ENCODE measurements at regions not wholly inside any gene's neighbourhood (a gene's known extent, or its start where the extent isn't known, plus 50 kb on each side); places are given as distances from the start of the nearest gene placed in this dataset.

- peaks cover 46% of the 10 kb centered on the region for H3K27me3 Mint-ChIP-seq
- H3K9me3 Mint-ChIP-seq, result peaks cover 11% of the 10 kb centered on the region
- no peak overlapping the region for H3K27ac Mint-ChIP-seq
- no peak overlapping the region for H3K4me3 Mint-ChIP-seq
- ATAC-seq (ENCODE audit: low read depth) (no peak), DNase-seq (ENCODE audit: low spot score in 2 of 2) (no peak)
- H3K36me3 Mint-ChIP-seq, result peaks cover 2% of the 10 kb centered on the region
- H3K4me1 Mint-ChIP-seq, result peaks cover 12% of the 10 kb centered on the region
These were observed 138.4 kb upstream of the NFE2L3 start for GRCh38 chr7:26013551-26014083.

GRCh38 chr7:26022982-26023381 lies 129.0 kb upstream of the NFE2L3 start:
- Mint-ChIP-seq H3K36me3 (no peaks in the 10 kb centered on the region), H3K27ac (no peak overlapping the region), H3K4me3 (no peak overlapping the region), H3K9me3 (no peaks in the 10 kb centered on the region), H3K4me1 (no peaks in the 10 kb centered on the region), H3K27me3 (peaks cover 17% of the 10 kb centered on the region)
- DNase-seq (ENCODE audit: low spot score in 2 of 2) (no peak), ATAC-seq (ENCODE audit: low read depth) (no peak)

GRCh38 chr7:26029911-26030310 lies 122.1 kb upstream of the NFE2L3 start:
- H3K27me3 Mint-ChIP-seq, result peaks cover 29% of the 10 kb centered on the region
- no peak overlapping the region for H3K4me3 Mint-ChIP-seq
- no peak overlapping the region for H3K27ac Mint-ChIP-seq
- no peaks in the 10 kb centered on the region for H3K4me1 Mint-ChIP-seq
- no peaks in the 10 kb centered on the region for H3K36me3 Mint-ChIP-seq
- DNase-seq (ENCODE audit: low spot score in 2 of 2) (no peak), ATAC-seq (ENCODE audit: low read depth) (no peak)
- no peaks in the 10 kb centered on the region for H3K9me3 Mint-ChIP-seq

- Mint-ChIP-seq H3K4me1 (no peaks in the 10 kb centered on the region), H3K36me3 (no peaks in the 10 kb centered on the region), H3K27me3 (peaks cover 17% of the 10 kb centered on the region), H3K4me3 (no peak overlapping the region), H3K27ac (no peak overlapping the region), H3K9me3 (no peaks in the 10 kb centered on the region)
- no peak for ATAC-seq (ENCODE audit: low read depth)
- DNase-seq (ENCODE audit: low spot score in 2 of 2), result no peak
These were observed 117.6 kb upstream of the NFE2L3 start for GRCh38 chr7:26034391-26034790.

GRCh38 chr7:26035552-26035951 lies 116.4 kb upstream of the NFE2L3 start:
- ATAC-seq (ENCODE audit: low read depth) (no peak), DNase-seq (ENCODE audit: low spot score in 2 of 2) (no peak)
- Mint-ChIP-seq H3K9me3 (no peaks in the 10 kb centered on the region), H3K4me1 (no peaks in the 10 kb centered on the region), H3K27me3 (peaks cover 22% of the 10 kb centered on the region), H3K27ac (no peak overlapping the region), H3K36me3 (no peaks in the 10 kb centered on the region), H3K4me3 (no peak overlapping the region)

GRCh38 chr7:26036092-26036491 lies 115.9 kb upstream of the NFE2L3 start:
- Mint-ChIP-seq H3K4me3 (no peak overlapping the region), H3K4me1 (no peaks in the 10 kb centered on the region), H3K9me3 (no peaks in the 10 kb centered on the region), H3K27me3 (peaks cover 18% of the 10 kb centered on the region), H3K27ac (no peak overlapping the region), H3K36me3 (no peaks in the 10 kb centered on the region)
- DNase-seq (ENCODE audit: low spot score in 2 of 2) (no peak), ATAC-seq (ENCODE audit: low read depth) (no peak)

GRCh38 chr7:26038201-26038990 lies 113.6 kb upstream of the NFE2L3 start:
- ATAC-seq (ENCODE audit: low read depth) (no peak), DNase-seq (ENCODE audit: low spot score in 2 of 2) (no peak)
- H3K4me3 Mint-ChIP-seq, result no peak overlapping the region
- H3K36me3 Mint-ChIP-seq, result no peaks in the 10 kb centered on the region
- H3K9me3 Mint-ChIP-seq, result no peaks in the 10 kb centered on the region
- no peak overlapping the region for H3K27ac Mint-ChIP-seq
- H3K27me3 Mint-ChIP-seq, result peaks cover 19% of the 10 kb centered on the region
- no peaks in the 10 kb centered on the region for H3K4me1 Mint-ChIP-seq

GRCh38 chr7:26040085-26040484 lies 111.9 kb upstream of the NFE2L3 start:
- no peaks in the 10 kb centered on the region for H3K36me3 Mint-ChIP-seq
- H3K27ac Mint-ChIP-seq, result no peak overlapping the region
- H3K27me3 Mint-ChIP-seq, result peaks cover 24% of the 10 kb centered on the region
- H3K9me3 Mint-ChIP-seq, result no peaks in the 10 kb centered on the region
- H3K4me1 Mint-ChIP-seq, result no peaks in the 10 kb centered on the region
- DNase-seq (ENCODE audit: low spot score in 2 of 2), result no peak
- no peak for ATAC-seq (ENCODE audit: low read depth)
- H3K4me3 Mint-ChIP-seq, result no peak overlapping the region

- ATAC-seq (ENCODE audit: low read depth) (no peak), DNase-seq (ENCODE audit: low spot score in 2 of 2) (no peak)
- peaks cover 23% of the 10 kb centered on the region for H3K27me3 Mint-ChIP-seq
- no peak overlapping the region for H3K4me3 Mint-ChIP-seq
- no peaks in the 10 kb centered on the region for H3K4me1 Mint-ChIP-seq
- no peaks in the 10 kb centered on the region for H3K36me3 Mint-ChIP-seq
- H3K27ac Mint-ChIP-seq, result no peak overlapping the region
- no peaks in the 10 kb centered on the region for H3K9me3 Mint-ChIP-seq
These were observed 109.8 kb upstream of the NFE2L3 start for GRCh38 chr7:26042237-26042636.

- Mint-ChIP-seq H3K4me1 (no peaks in the 10 kb centered on the region), H3K27me3 (peaks cover 20% of the 10 kb centered on the region), H3K36me3 (no peaks in the 10 kb centered on the region), H3K4me3 (no peak overlapping the region), H3K27ac (no peak overlapping the region), H3K9me3 (no peaks in the 10 kb centered on the region)
- no peak for ATAC-seq (ENCODE audit: low read depth)
- DNase-seq (ENCODE audit: low spot score in 2 of 2), result no peak
These were observed 108.2 kb upstream of the NFE2L3 start for GRCh38 chr7:26043801-26044200.

- peaks cover 20% of the 10 kb centered on the region for H3K27me3 Mint-ChIP-seq
- no peak overlapping the region for H3K27ac Mint-ChIP-seq
- ATAC-seq (ENCODE audit: low read depth), result no peak
- no peak overlapping the region for H3K4me3 Mint-ChIP-seq
- no peaks in the 10 kb centered on the region for H3K4me1 Mint-ChIP-seq
- no peaks in the 10 kb centered on the region for H3K9me3 Mint-ChIP-seq
- no peaks in the 10 kb centered on the region for H3K36me3 Mint-ChIP-seq
- DNase-seq (ENCODE audit: low spot score in 2 of 2), result no peak
These were observed 107.7 kb upstream of the NFE2L3 start for GRCh38 chr7:26044320-26044719.

GRCh38 chr7:26046150-26046549 lies 105.8 kb upstream of the NFE2L3 start:
- H3K4me1 Mint-ChIP-seq, result no peaks in the 10 kb centered on the region
- no peak overlapping the region for H3K4me3 Mint-ChIP-seq
- ATAC-seq (ENCODE audit: low read depth) (no peak), DNase-seq (ENCODE audit: low spot score in 2 of 2) (no peak)
- H3K9me3 Mint-ChIP-seq, result no peaks in the 10 kb centered on the region
- peaks cover 24% of the 10 kb centered on the region for H3K27me3 Mint-ChIP-seq
- no peak overlapping the region for H3K27ac Mint-ChIP-seq
- no peaks in the 10 kb centered on the region for H3K36me3 Mint-ChIP-seq

- H3K27me3 Mint-ChIP-seq, result peaks cover 23% of the 10 kb centered on the region
These were observed 105.1 kb upstream of the NFE2L3 start for GRCh38 chr7:26046878-26047277.

GRCh38 chr7:26048663-26049062 lies 103.3 kb upstream of the NFE2L3 start:
- ATAC-seq (ENCODE audit: low read depth) (no peak), DNase-seq (ENCODE audit: low spot score in 2 of 2) (no peak)
- H3K9me3 Mint-ChIP-seq, result peaks cover 5% of the 10 kb centered on the region
- no peak overlapping the region for H3K27ac Mint-ChIP-seq
- H3K4me1 Mint-ChIP-seq, result no peaks in the 10 kb centered on the region
- peaks cover 23% of the 10 kb centered on the region for H3K27me3 Mint-ChIP-seq
- H3K36me3 Mint-ChIP-seq, result no peaks in the 10 kb centered on the region
- H3K4me3 Mint-ChIP-seq, result no peak overlapping the region

More at GRCh38 chr7:26046878-26047277, 105.1 kb upstream of the NFE2L3 start:
- H3K4me3 Mint-ChIP-seq, result no peak overlapping the region
- DNase-seq (ENCODE audit: low spot score in 2 of 2) (no peak), ATAC-seq (ENCODE audit: low read depth) (no peak)
- no peaks in the 10 kb centered on the region for H3K4me1 Mint-ChIP-seq
- peaks cover 5% of the 10 kb centered on the region for H3K9me3 Mint-ChIP-seq
- no peaks in the 10 kb centered on the region for H3K36me3 Mint-ChIP-seq
- no peak overlapping the region for H3K27ac Mint-ChIP-seq

GRCh38 chr7:26049081-26049480 lies 102.9 kb upstream of the NFE2L3 start:
- ATAC-seq (ENCODE audit: low read depth), result no peak
- peaks cover 6% of the 10 kb centered on the region for H3K9me3 Mint-ChIP-seq
- H3K27me3 Mint-ChIP-seq, result peaks cover 19% of the 10 kb centered on the region
- H3K4me1 Mint-ChIP-seq, result no peaks in the 10 kb centered on the region
- no peak for DNase-seq (ENCODE audit: low spot score in 2 of 2)
- H3K27ac Mint-ChIP-seq, result no peak overlapping the region
- H3K4me3 Mint-ChIP-seq, result no peak overlapping the region
- H3K36me3 Mint-ChIP-seq, result peaks cover 2% of the 10 kb centered on the region
